NCI-H226 (cell line): ENCODE measurements at regions not wholly inside any gene's neighbourhood (a gene's known extent, or its start where the extent isn't known, plus 50 kb on each side); places are given as distances from the start of the nearest gene placed in this dataset.
"Not testable (repeated sequence)": the region's sequence is repeated elsewhere in the genome, so short reads cannot be mapped to it uniquely, and the experiment has no call there.

Experiments
- DNase-seq: peaks from one replicate; pipeline ENCODE4 v3.0.0-alpha.2; 2015

- no peak for DNase-seq
These were observed 109.4 kb upstream of the FANCL start for GRCh38 chr2:58350484-58350883.

GRCh38 chr2:58347810-58348209, 106.7 kb upstream of the FANCL start:
- DNase-seq: no peak

DNA sequence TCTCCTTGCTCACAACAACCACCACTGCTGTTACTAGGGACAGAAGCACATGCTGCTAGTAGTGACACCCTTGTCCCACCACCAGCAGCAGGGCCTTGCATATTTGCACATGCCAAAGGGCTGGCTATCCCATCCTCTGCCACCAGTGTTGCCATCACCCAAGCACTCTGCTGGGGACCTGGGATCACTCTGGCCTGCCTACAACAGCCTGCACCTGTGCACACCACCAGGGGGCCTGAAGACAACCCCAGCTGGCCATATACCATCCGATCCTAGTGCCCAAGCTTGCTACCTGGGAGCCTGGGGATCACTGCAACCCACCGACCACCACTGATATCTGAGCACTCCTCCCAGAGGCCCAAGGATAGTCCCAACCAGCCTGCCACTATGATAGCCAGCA, 99.9 kb upstream of the FANCL start:
- DNase-seq: no peak

GRCh38 chr2:58339548-58340243, 98.6 kb upstream of the FANCL start:
- no peak for DNase-seq

- DNase-seq: no peak
These were observed 95.3 kb upstream of the FANCL start for GRCh38 chr2:58336416-58336815.

- DNase-seq: no peak
These were observed 93.3 kb upstream of the FANCL start for GRCh38 chr2:58334414-58334813.

- not testable (repeated sequence) for DNase-seq
These were observed 84.3 kb upstream of the FANCL start for GRCh38 chr2:58325296-58325895.

DNA sequence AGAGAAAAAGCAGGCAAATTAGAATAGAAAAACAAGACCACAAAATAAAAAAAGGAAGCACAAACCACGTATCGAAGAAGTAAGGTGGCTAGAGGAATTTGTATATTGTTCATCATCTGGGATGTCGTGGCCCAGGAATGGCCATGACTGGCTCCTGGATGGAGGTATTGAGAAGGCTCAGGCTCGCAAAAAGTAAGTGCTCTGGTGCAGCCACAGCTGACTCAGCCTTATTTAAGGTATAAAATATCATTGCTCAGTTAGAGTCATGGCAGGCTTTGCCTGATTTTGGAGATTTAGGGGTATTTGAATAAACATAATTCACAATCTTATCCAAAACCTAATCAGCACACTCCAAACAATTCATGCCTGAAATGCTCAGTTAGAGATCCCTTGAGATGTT, 78.4 kb upstream of the FANCL start:
- no peak for DNase-seq

DNA sequence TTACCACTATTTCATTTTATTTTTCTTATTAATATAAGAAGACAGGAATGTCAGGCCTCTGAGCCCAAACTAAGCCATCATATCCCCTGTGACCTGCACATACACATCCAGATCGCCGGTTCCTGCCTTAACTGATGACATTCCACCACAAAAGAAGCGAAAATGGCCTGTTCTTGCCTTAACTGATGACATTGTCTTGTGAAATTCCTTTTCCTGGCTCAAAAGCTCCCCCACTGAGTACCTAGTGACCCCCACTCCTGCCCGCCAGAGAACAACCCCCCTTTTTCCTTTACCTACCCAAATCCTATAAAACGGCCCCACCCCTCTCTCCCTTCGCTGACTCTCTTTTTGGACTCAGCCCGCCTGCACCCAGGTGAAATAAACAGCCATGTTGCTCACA, 77.8 kb upstream of the FANCL start:
- not testable (repeated sequence) for DNase-seq

GRCh38 chr2:58313926-58314325, 72.8 kb upstream of the FANCL start:
- DNase-seq: no peak

GRCh38 chr2:58308435-58308834, 67.3 kb upstream of the FANCL start:
- DNase-seq: no peak

GRCh38 chr2:58304843-58305242, 63.7 kb upstream of the FANCL start:
- DNase-seq: no peak

GRCh38 chr2:58299123-58299522, 58.0 kb upstream of the FANCL start:
- no peak for DNase-seq

GRCh38 chr2:58293056-58293455, 51.9 kb upstream of the FANCL start:
- no peak for DNase-seq

GRCh38 chr2:58291726-58292438, 50.8 kb upstream of the FANCL start:
- no peak for DNase-seq
